IMR-90 (cell line): ENCODE measurements at regions not wholly inside any gene's neighbourhood (a gene's known extent, or its start where the extent isn't known, plus 50 kb on each side); places are given as distances from the start of the nearest gene placed in this dataset.
"Not testable (repeated sequence)": the region's sequence is repeated elsewhere in the genome, so short reads cannot be mapped to it uniquely, and the experiment has no call there.

Experiments used
- ATAC-seq: fragments of 200-7000 bp; cut with Tn5 transposase; 2 replicates; pipeline ENCODE4 v1.9.1; 2020; ENCODE audit warnings: low read depth, mild to moderate bottlenecking, moderate library complexity
- BruUV-seq: library from RNA; stranded (reverse); fragments of 400-500 nt; replicated peaks from 2 replicates; lab custom pipeline; 2021; lab: Mats Ljungman, UMichigan
- CTCF ChIA-PET: fragments of 300-600 bp; formaldehyde crosslinking; extraction: SDS; loops from one replicate; lab custom pipeline; 2021; ENCODE audit warnings: antibody characterized with exemption; lab: Yijun Ruan, JAX
- POLR2A ChIA-PET: fragments of 300-600 bp; sonication (Branson Sonifier 250); formaldehyde crosslinking; loops from one replicate; lab custom pipeline; 2022; ENCODE audit warnings: antibody characterized with exemption; ENCODE audit not compliant: unreplicated experiment; lab: Charles Lee
- DNase-seq: peaks from one replicate; pipeline ENCODE4 v3.0.0; 2013
- H2AFZ ChIP-seq: replicated peaks from 2 replicates; pipeline ENCODE3; 2013; ENCODE audit warnings: low read length, mild to moderate bottlenecking; ENCODE audit not compliant: poor library complexity
- H2AK5ac ChIP-seq: 2 replicates; pipeline ENCODE4 v1.6.1; 2013; ENCODE audit warnings: low read depth, low read length, inconsistent platforms
- H2AK9ac ChIP-seq: replicated peaks from 2 replicates; pipeline ENCODE3; 2013; ENCODE audit warnings: mild to moderate bottlenecking, low read depth, low read length, moderate library complexity; ENCODE audit not compliant: poor library complexity
- H2BK120ac ChIP-seq: 2 replicates; pipeline ENCODE4 v1.6.1; 2013; ENCODE audit warnings: low read depth, low read length, inconsistent platforms
- H2BK15ac ChIP-seq: 3 replicates; pipeline ENCODE4 v1.6.1; 2013; ENCODE audit warnings: low read depth, low read length, inconsistent platforms
- H2BK20ac ChIP-seq: 2 replicates; pipeline ENCODE4 v1.6.1; 2013; ENCODE audit warnings: low read depth, mild to moderate bottlenecking, inconsistent platforms, low read length, moderate library complexity
- H2BK5ac ChIP-seq: 2 replicates; pipeline ENCODE4 v1.6.1; 2013; ENCODE audit warnings: mild to moderate bottlenecking, low read depth, low read length, inconsistent platforms; ENCODE audit not compliant: poor library complexity, severe bottlenecking
- H3K14ac ChIP-seq: replicated peaks from 2 replicates; pipeline ENCODE4 v1.6.1; 2013; ENCODE audit warnings: low read depth, low read length, inconsistent platforms
- H3K18ac ChIP-seq: 2 replicates; pipeline ENCODE4 v1.6.1; 2013; ENCODE audit warnings: low read depth, low read length, control low read depth
- H3K23ac ChIP-seq: 2 replicates; pipeline ENCODE4 v1.6.1; 2013; ENCODE audit warnings: low read depth, low read length, inconsistent platforms
- H3K27ac ChIP-seq: 2 replicates; pipeline ENCODE4 v1.5.1; 2013; ENCODE audit warnings: mild to moderate bottlenecking, control low read depth, low read length; ENCODE audit not compliant: insufficient read depth
- H3K27me3 ChIP-seq: 2 replicates; pipeline ENCODE4 v1.6.1; 2013; ENCODE audit warnings: low read length; ENCODE audit not compliant: control insufficient read depth, insufficient read depth
- H3K36me3 ChIP-seq: 2 replicates; pipeline ENCODE4 v1.6.1; 2013; ENCODE audit warnings: low read length, mixed read lengths; ENCODE audit not compliant: control insufficient read depth, insufficient read depth
- H3K4ac ChIP-seq: 2 replicates; pipeline ENCODE4 v1.6.1; 2013; ENCODE audit warnings: low read depth, low read length, inconsistent platforms
- H3K4me1 ChIP-seq: 2 replicates; pipeline ENCODE4 v1.6.1; 2013; ENCODE audit warnings: low read length, mixed read lengths; ENCODE audit not compliant: control insufficient read depth, insufficient read depth
- H3K4me2 ChIP-seq: 2 replicates; pipeline ENCODE4 v1.6.1; 2013; ENCODE audit warnings: low read depth, mild to moderate bottlenecking, control low read depth, low read length, moderate library complexity
- H3K4me3 ChIP-seq: 2 replicates; pipeline ENCODE4 v1.5.1; 2013; ENCODE audit warnings: low read depth, mild to moderate bottlenecking, control low read depth, low read length, moderate library complexity; ENCODE audit not compliant: insufficient read depth
- H3K56ac ChIP-seq: 2 replicates; pipeline ENCODE4 v1.6.1; 2013; ENCODE audit warnings: low read length, inconsistent platforms; ENCODE audit not compliant: insufficient read depth; ENCODE audit errors: extremely low read depth
- H3K79me1 ChIP-seq, 2 experiments: 2 replicates each; pipeline ENCODE4 v1.6.1; 2013; ENCODE audit warnings: low read length in 2 of 2, inconsistent platforms in 1 of 2, low read depth in 1 of 2
- H3K9ac ChIP-seq: 2 replicates; pipeline ENCODE4 v1.6.1; 2013; ENCODE audit warnings: low read depth, low read length, control low read depth
- H3K9me1 ChIP-seq: 2 replicates; pipeline ENCODE4 v1.6.1; 2013; ENCODE audit warnings: low read length, inconsistent platforms; ENCODE audit not compliant: insufficient read depth
- H3K9me3 ChIP-seq: 2 replicates; pipeline ENCODE4 v1.6.1; 2013; ENCODE audit warnings: low read length; ENCODE audit not compliant: control insufficient read depth, insufficient read depth
- H4K20me1 ChIP-seq: 2 replicates; pipeline ENCODE4 v1.6.1; 2013; ENCODE audit warnings: low read length, inconsistent platforms; ENCODE audit not compliant: insufficient read depth
- H4K5ac ChIP-seq: 2 replicates; pipeline ENCODE4 v1.6.1; 2013; ENCODE audit warnings: mild to moderate bottlenecking, low read depth, low read length, control low read depth
- H4K8ac ChIP-seq, 2 experiments: 2 replicates each; pipeline ENCODE4 v1.6.1; 2013; ENCODE audit warnings: low read depth in 2 of 2, low read length in 2 of 2, control low read depth in 1 of 2, inconsistent platforms in 1 of 2
- H4K91ac ChIP-seq: 2 replicates; pipeline ENCODE4 v1.6.1; 2013; ENCODE audit warnings: low read depth, low read length, inconsistent platforms; ENCODE audit not compliant: insufficient read depth
- ELK1 ChIP-seq: fragments of 150-350 bp; IDR thresholded peaks from 2 replicates; pipeline ENCODE4 v1.6.1; 2016; ENCODE audit warnings: low read depth, mild to moderate bottlenecking, low read length, moderate library complexity, borderline replicate concordance
- MAZ ChIP-seq: IDR thresholded peaks from 2 replicates; pipeline ENCODE4 v1.6.1; 2012; ENCODE audit warnings: low read depth, mild to moderate bottlenecking, low read length, improper control_type of control experiment, moderate library complexity, borderline replicate concordance
- WGBS, 2 experiments: methylation state at CpG; one replicate each; pipeline versions ENCODE4 v1.1.5 to v1.1.7; 2013; ENCODE audit warnings: missing lambda C conversion rate in 2 of 2; ENCODE audit not compliant: insufficient read length in 1 of 2; ENCODE audit errors: extremely low coverage in 2 of 2; 5-methylcytosine and 5-hydroxymethylcytosine counted together
- dilution Hi-C: fragments of 300-500 bp; cut with HindIII; formaldehyde crosslinking; loops from one replicate; pipeline ENCODE4 v1.14.3; 2018; ENCODE audit warnings: low sequenced_read_pairs; ENCODE audit not compliant: unreplicated experiment
- in situ Hi-C: fragments of 300-500 bp; cut with MboI; formaldehyde crosslinking; loops from 3 replicates; pipeline ENCODE4 v1.14.3; 2019; ENCODE audit warnings: low sequenced_read_pairs, inconsistent platforms, mixed read lengths
- intact Hi-C: fragments of 100-400 bp; cut with micrococcal nuclease; formaldehyde crosslinking; loops from 2 replicates; pipeline ENCODE4 v1.10.0; 2022

GRCh38 chr1:91098299-91098906 lies 76.6 kb upstream of the ZNF644 start:
- Histone ChIP-seq H3K18ac (no peak overlapping the region), H2AK9ac (no peak overlapping the region), H2AK5ac (no peak overlapping the region), H2AFZ (no peak overlapping the region), H4K20me1 (no peaks in the 10 kb centered on the region), H2BK20ac (no peak overlapping the region), H2BK15ac (no peak overlapping the region), H3K9me3 (no peaks in the 10 kb centered on the region), H2BK5ac (no peak overlapping the region), H3K14ac (no peak overlapping the region), H2BK120ac (no peak overlapping the region), H3K4me3 (no peak overlapping the region), H3K4me2 (no peak overlapping the region), H4K91ac (no peak overlapping the region), H3K4ac (no peak overlapping the region), H3K79me1 (no peaks in the 10 kb centered on the region), H3K27me3 (no peaks in the 10 kb centered on the region), H3K9me1 (no peaks in the 10 kb centered on the region), H3K9ac (no peak overlapping the region), H4K5ac (no peak overlapping the region), H3K27ac (no peak overlapping the region), H3K56ac (no peak overlapping the region), H3K4me1 (no peaks in the 10 kb centered on the region), H3K23ac (no peak overlapping the region), H4K8ac (no peak overlapping the region), H3K36me3 (no peaks in the 10 kb centered on the region)
- ATAC-seq (no peak), DNase-seq (no peak)
- CTCF ChIA-PET, result no interaction called here
- no TSS peak for BruUV-seq
- in situ Hi-C loops, result no loop called here
- TF ChIP-seq ELK1 (no peak), MAZ (no peak)
- WGBS, 2 experiments, result 60% methylated on average over 1 of the region's 3 CpGs; no CpG with 5 or more reads in 1 of the 2 experiments
- intact Hi-C loops, result no loop called here
- POLR2A ChIA-PET, result no interaction called here
- dilution Hi-C loops, result no loop called here

- H4K20me1 ChIP-seq, H4K8ac ChIP-seq: not testable (repeated sequence)
- no CpG with 5 or more reads among the region's 10 CpGs for WGBS, 2 experiments
Observed at GRCh38 chr1:91095321-91095720, 73.5 kb upstream of the ZNF644 start.

More at GRCh38 chr1:91095321-91095720, 73.5 kb upstream of the ZNF644 start:
- H2BK120ac ChIP-seq, H3K4me1 ChIP-seq, H2AK5ac ChIP-seq, H2BK15ac ChIP-seq, H3K14ac ChIP-seq, H2AK9ac ChIP-seq, H3K79me1 ChIP-seq, H3K9me3 ChIP-seq, H3K27me3 ChIP-seq, intact Hi-C loops, H3K56ac ChIP-seq, H4K5ac ChIP-seq, H2BK20ac ChIP-seq, H3K4me2 ChIP-seq, BruUV-seq, DNase-seq, in situ Hi-C loops, H3K23ac ChIP-seq, POLR2A ChIA-PET, dilution Hi-C loops, H3K27ac ChIP-seq, H4K91ac ChIP-seq, CTCF ChIA-PET, H3K36me3 ChIP-seq, H2BK5ac ChIP-seq, H3K9me1 ChIP-seq, H3K18ac ChIP-seq, ATAC-seq, H3K4ac ChIP-seq, H3K9ac ChIP-seq, H3K4me3 ChIP-seq, H2AFZ ChIP-seq: not testable (repeated sequence)
